H1 (cell line): ENCODE measurements at regions not wholly inside any gene's neighbourhood (a gene's known extent, or its start where the extent isn't known, plus 50 kb on each side); places are given as distances from the start of the nearest gene placed in this dataset.

ENCODE experiments used
- CTCF ChIA-PET: fragments of 300-600 bp; sonication (Branson Sonifier 250); formaldehyde crosslinking; loops from one replicate; lab custom pipeline; 2021; ENCODE audit not compliant: partially characterized antibody; lab: Charles Lee
- POLR2A ChIA-PET: fragments of 300-600 bp; sonication (Branson Sonifier 250); formaldehyde crosslinking; loops from one replicate; lab custom pipeline; 2021; ENCODE audit warnings: inconsistent platforms; ENCODE audit not compliant: partially characterized antibody; lab: Charles Lee
- DNase-seq, 2 experiments: peaks; one replicate each; pipeline versions ENCODE4 v3.0.0 to v3.0.0-alpha.2; 2010 to 2022; ENCODE audit warnings: low spot score in 2 of 2, low read depth in 1 of 2, mixed read lengths in 1 of 2
- FAIRE-seq: peaks from 2 replicates; lab custom pipeline; 2011; peaks lifted over from hg19 to GRCh38; lab: Jason Lieb, UNC
- H2AFZ ChIP-seq: 2 replicates; pipeline ENCODE4 v1.8.1; 2012; ENCODE audit warnings: low read length, inconsistent platforms
- H2AK5ac ChIP-seq: 2 replicates; pipeline ENCODE4 v1.6.1; 2013; ENCODE audit warnings: low read depth, low read length
- H2BK120ac ChIP-seq: replicated peaks from 2 replicates; pipeline ENCODE3; 2013; ENCODE audit warnings: low read depth, low read length, inconsistent platforms
- H2BK12ac ChIP-seq: 2 replicates; pipeline ENCODE4 v1.6.1; 2013; ENCODE audit warnings: low read depth, low read length
- H2BK15ac ChIP-seq: 2 replicates; pipeline ENCODE4 v1.6.1; 2013; ENCODE audit warnings: low read length
- H2BK20ac ChIP-seq: 2 replicates; pipeline ENCODE4 v1.6.1; 2013; ENCODE audit warnings: low read length
- H2BK5ac ChIP-seq: 2 replicates; pipeline ENCODE4 v1.6.1; 2013; ENCODE audit warnings: low read depth, low read length
- H3K14ac ChIP-seq: 2 replicates; pipeline ENCODE4 v1.6.1; 2013; ENCODE audit warnings: inconsistent platforms; ENCODE audit not compliant: insufficient read length
- H3K18ac ChIP-seq: 2 replicates; pipeline ENCODE4 v1.6.1; 2013; ENCODE audit warnings: low read length; ENCODE audit errors: extremely low read depth
- H3K23ac ChIP-seq: 2 replicates; pipeline ENCODE4 v1.6.1; 2013; ENCODE audit warnings: inconsistent platforms; ENCODE audit not compliant: insufficient read length
- H3K23me2 ChIP-seq: 2 replicates; pipeline ENCODE4 v1.6.1; 2013; ENCODE audit warnings: low read depth, low read length
- H3K27ac ChIP-seq: 2 replicates; pipeline ENCODE4 v1.6.1; 2011; ENCODE audit warnings: low read depth, low read length, inconsistent platforms
- H3K27me3 ChIP-seq, 4 experiments: replicated peaks in 1 of 4; 1 replicate in 1 of 4; 2 replicates in 3 of 4; pipeline versions ENCODE4 v1.6.1 to v1.8.1; 2011 to 2013; ENCODE audit warnings: low read length in 3 of 4, mild to moderate bottlenecking in 3 of 4, inconsistent platforms in 2 of 4, mixed read lengths in 2 of 4, moderate library complexity in 1 of 4; ENCODE audit not compliant: control insufficient read depth in 3 of 4, insufficient read depth in 3 of 4; ENCODE audit errors: extremely low read depth in 1 of 4
- H3K36me3 ChIP-seq, 4 experiments: 2 replicates each; pipeline versions ENCODE4 v1.6.1 to v1.8.1; 2011 to 2013; ENCODE audit warnings: mild to moderate bottlenecking in 4 of 4, low read length in 3 of 4, moderate library complexity in 2 of 4, control low read depth in 1 of 4, inconsistent platforms in 1 of 4; ENCODE audit not compliant: insufficient read depth in 4 of 4, control insufficient read depth in 2 of 4
- H3K4ac ChIP-seq: replicated peaks from 2 replicates; pipeline ENCODE3; 2013; ENCODE audit warnings: low read length, low read depth, mixed read lengths, inconsistent platforms; ENCODE audit not compliant: insufficient read length
- H3K4me1 ChIP-seq, 4 experiments: replicated peaks in 1 of 4; 1 replicate in 1 of 4; 2 replicates in 3 of 4; pipeline versions ENCODE4 v1.6.1 to v1.8.1; 2011 to 2013; ENCODE audit warnings: low read length in 3 of 4, inconsistent platforms in 2 of 4, mixed read lengths in 1 of 4; ENCODE audit not compliant: insufficient read depth in 4 of 4, control insufficient read depth in 3 of 4
- H3K4me2 ChIP-seq, 2 experiments: 2 replicates each; pipeline versions ENCODE4 v1.6.1 to v1.8.1; 2011 to 2013; ENCODE audit warnings: low read depth in 2 of 2, low read length in 2 of 2, control low read depth in 1 of 2, inconsistent platforms in 1 of 2, mild to moderate bottlenecking in 1 of 2; ENCODE audit not compliant: insufficient read depth in 1 of 2
- H3K4me3 ChIP-seq, 4 experiments: fragments of 200-600, 300-600 bp in 1 of 4; sonication (generic), shearing (Covaris generic), sonication (Bioruptor Twin) in 1 of 4; 2 replicates each; pipeline versions ENCODE4 v1.5.1 to v1.8.1; 2011 to 2016; ENCODE audit warnings: low read length in 4 of 4, low read depth in 3 of 4, control low read depth in 2 of 4, inconsistent platforms in 2 of 4, mild to moderate bottlenecking in 2 of 4, mixed read lengths in 1 of 4, moderate library complexity in 1 of 4; ENCODE audit not compliant: insufficient read depth in 2 of 4; ENCODE audit errors: extremely low read depth in 1 of 4
- H3K56ac ChIP-seq: replicated peaks from 2 replicates; pipeline ENCODE3; 2013; ENCODE audit warnings: low read depth, mild to moderate bottlenecking, mixed read lengths, low read length, inconsistent platforms; ENCODE audit not compliant: insufficient read length
- H3K79me1 ChIP-seq: 2 replicates; pipeline ENCODE4 v1.6.1; 2013; ENCODE audit warnings: low read depth, low read length, control low read depth
- H3K79me2 ChIP-seq, 2 experiments: 2 replicates each; pipeline versions ENCODE4 v1.6.1 to v1.8.1; 2012 to 2013; ENCODE audit warnings: low read length in 2 of 2, mild to moderate bottlenecking in 2 of 2, inconsistent platforms in 1 of 2; ENCODE audit not compliant: insufficient read depth in 2 of 2, control insufficient read depth in 1 of 2
- H3K9ac ChIP-seq, 4 experiments: replicated peaks in 1 of 4; 1 replicate in 1 of 4; 2 replicates in 3 of 4; pipeline versions ENCODE4 v1.6.1 to v1.8.1; 2011 to 2013; ENCODE audit warnings: low read depth in 3 of 4, low read length in 3 of 4, control low read depth in 2 of 4, mild to moderate bottlenecking in 2 of 4, moderate library complexity in 2 of 4, inconsistent platforms in 1 of 4; ENCODE audit errors: extremely low read depth in 1 of 4
- H3K9me3 ChIP-seq, 2 experiments: 2 replicates each; pipeline versions ENCODE4 v1.6.1 to v1.8.1; 2012 to 2013; ENCODE audit warnings: mild to moderate bottlenecking in 2 of 2, moderate library complexity in 2 of 2, control low read depth in 1 of 2, inconsistent platforms in 1 of 2, low read depth in 1 of 2, low read length in 1 of 2, mixed read lengths in 1 of 2; ENCODE audit not compliant: insufficient read depth in 2 of 2
- H4K20me1 ChIP-seq, 2 experiments: replicated peaks in 1 of 2; 2 replicates each; pipeline versions ENCODE3 to v1.8.1; 2011 to 2013; ENCODE audit warnings: inconsistent platforms in 2 of 2, low read length in 2 of 2, mild to moderate bottlenecking in 1 of 2; ENCODE audit not compliant: insufficient read depth in 2 of 2, control insufficient read depth in 1 of 2
- H4K5ac ChIP-seq: 2 replicates; pipeline ENCODE4 v1.6.1; 2013; ENCODE audit warnings: low read length, low read depth, mixed read lengths, inconsistent platforms; ENCODE audit not compliant: insufficient read length
- H4K8ac ChIP-seq: 2 replicates; pipeline ENCODE4 v1.8.0; 2013; ENCODE audit warnings: mild to moderate bottlenecking, moderate library complexity, low read length, inconsistent platforms; ENCODE audit not compliant: insufficient read depth; ENCODE audit errors: extremely low read depth
- H4K91ac ChIP-seq: replicated peaks from 2 replicates; pipeline ENCODE3; 2013; ENCODE audit warnings: low read length, mixed read lengths, inconsistent platforms; ENCODE audit not compliant: insufficient read length
- BCL11A ChIP-seq, 2 experiments: IDR thresholded peaks; one replicate each; pipeline ENCODE4 v1.6.1; 2011; ENCODE audit warnings: low read depth in 2 of 2, low read length in 2 of 2, mild to moderate bottlenecking in 2 of 2
- CBX8 ChIP-seq: fragments of 300-800, 300-1000 bp; sonication (generic); IDR thresholded peaks from 2 replicates; pipeline ENCODE4 v1.7.1; 2016; ENCODE audit warnings: low read depth, low read length, borderline replicate concordance
- CTBP2 ChIP-seq: IDR thresholded peaks from 2 replicates; pipeline ENCODE4 v1.7.0; 2011; ENCODE audit warnings: borderline replicate concordance, mild to moderate bottlenecking, moderate library complexity, mixed read lengths, low read length; ENCODE audit not compliant: insufficient read depth, insufficient read length
- EP300 ChIP-seq, 2 experiments: IDR thresholded peaks; 1 replicate in 1 of 2; 2 replicates in 1 of 2; pipeline ENCODE4 v1.6.1; 2011 to 2012; ENCODE audit warnings: low read depth in 2 of 2, low read length in 2 of 2, mild to moderate bottlenecking in 2 of 2, borderline replicate concordance in 1 of 2, inconsistent platforms in 1 of 2, moderate library complexity in 1 of 2
- GABPA ChIP-seq: IDR thresholded peaks from 2 replicates; pipeline ENCODE4 v1.6.1; 2011; ENCODE audit warnings: mild to moderate bottlenecking, low read length, moderate library complexity, borderline replicate concordance; ENCODE audit not compliant: insufficient read depth
- HDAC2 ChIP-seq, 2 experiments: fragments of 300-600 bp in 1 of 2; sonication (generic) in 1 of 2; IDR thresholded peaks; 2 replicates each; pipeline ENCODE4 v1.6.1; 2011 to 2012; ENCODE audit warnings: low read depth in 2 of 2, low read length in 2 of 2, mild to moderate bottlenecking in 2 of 2, moderate library complexity in 2 of 2, borderline replicate concordance in 1 of 2, inconsistent platforms in 1 of 2
- PHF8 ChIP-seq: fragments of 200-600 bp; sonication (generic); conservative IDR thresholded peaks from 2 replicates; pipeline ENCODE4 v1.7.1; 2012; ENCODE audit warnings: low read depth, mild to moderate bottlenecking, inconsistent platforms, low read length, moderate library complexity
- RBBP5 ChIP-seq: IDR thresholded peaks from 2 replicates; pipeline ENCODE4 v1.7.1; 2012; ENCODE audit warnings: low read depth, mild to moderate bottlenecking, inconsistent platforms, low read length, moderate library complexity, borderline replicate concordance
- RXRA ChIP-seq: IDR thresholded peaks from 2 replicates; pipeline ENCODE4 v1.6.1; 2011; ENCODE audit warnings: low read depth, mild to moderate bottlenecking, low read length, moderate library complexity; ENCODE audit not compliant: insufficient read depth
- TAF7 ChIP-seq: optimal IDR thresholded peaks from 2 replicates; pipeline ENCODE3; 2011; ENCODE audit warnings: low read depth, mild to moderate bottlenecking, inconsistent platforms, low read length, moderate library complexity, borderline replicate concordance
- TBP ChIP-seq: IDR thresholded peaks from 2 replicates; pipeline ENCODE4 v1.6.1; 2011; ENCODE audit warnings: low read depth, low read length, improper control_type of control experiment
- ZNF274 ChIP-seq: IDR thresholded peaks from 2 replicates; pipeline ENCODE4 v1.7.0; 2012; ENCODE audit warnings: low read length, borderline replicate concordance; ENCODE audit errors: extremely low read depth
- WGBS, 2 experiments: shearing (Covaris generic) in 1 of 2; methylation state at CpG; one replicate each; pipeline versions ENCODE4 v1.1.6 to v1.1.7; 2013 to 2015; ENCODE audit warnings: low lambda C conversion rate in 2 of 2, mixed read lengths in 2 of 2, inconsistent platforms in 1 of 2, low coverage in 1 of 2, missing lambda C conversion rate in 1 of 2; ENCODE audit not compliant: insufficient replicate concordance in 2 of 2, insufficient coverage in 1 of 2, insufficient read length in 1 of 2; ENCODE audit errors: extremely low coverage in 1 of 2, missing lambda C conversion rate in 1 of 2; 5-methylcytosine and 5-hydroxymethylcytosine counted together
- TF ChIP-seq, protein P1 (sequence below): IDR thresholded peaks from 2 replicates; pipeline ENCODE4 v1.6.1; 2012; ENCODE audit warnings: inconsistent platforms

DNA sequence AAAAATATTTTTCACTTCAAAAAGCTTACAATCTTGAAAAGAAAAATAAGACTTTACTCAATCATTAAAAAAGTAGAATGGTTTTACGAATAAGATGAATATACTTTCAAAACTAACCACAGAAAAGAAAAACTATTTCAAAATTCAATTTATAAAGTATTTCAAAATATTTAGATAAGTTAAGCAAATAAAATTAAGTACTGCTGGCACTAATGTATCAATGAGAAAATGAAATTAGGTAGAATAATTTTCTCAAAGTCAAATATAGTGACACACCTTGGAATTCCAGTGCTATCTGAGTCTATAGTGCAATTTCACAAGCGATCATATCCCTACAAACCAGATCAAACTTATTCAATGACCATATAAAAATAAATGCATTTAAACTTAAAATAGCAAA lies 109.8 kb upstream of the SEMA3A start:
- Histone ChIP-seq H3K79me2 (no peaks in the 10 kb centered on the region), H3K27me3 (no peaks in the 10 kb centered on the region), H3K56ac (no peak overlapping the region), H3K9me3 (no peaks in the 10 kb centered on the region), H3K9ac (no peak overlapping the region), H3K18ac (no peak overlapping the region), H2AK5ac (no peak overlapping the region), H2BK15ac (no peak overlapping the region), H3K4ac (no peak overlapping the region), H3K14ac (no peak overlapping the region), H4K20me1 (no peaks in the 10 kb centered on the region), H2BK12ac (no peak overlapping the region), H3K36me3 (no peaks in the 10 kb centered on the region), H4K91ac (no peak overlapping the region), H4K5ac (no peak overlapping the region), H3K79me1 (no peaks in the 10 kb centered on the region), H3K27ac (no peak overlapping the region), H2BK120ac (no peak overlapping the region), H3K23ac (no peak overlapping the region), H3K4me2 (no peak overlapping the region), H3K23me2 (no peaks in the 10 kb centered on the region), H4K8ac (no peak overlapping the region), H2AFZ (no peak overlapping the region), H3K4me3 (no peak overlapping the region), H2BK20ac (no peak overlapping the region), H2BK5ac (no peak overlapping the region), H3K4me1 (no peaks in the 10 kb centered on the region)
- no peak for FAIRE-seq
- ChIA-PET CTCF (no interaction called here), POLR2A (no interaction called here)
- DNase-seq: no peak
- WGBS, 2 experiments: 85% methylated on average over 2 of the region's 2 CpGs; no CpG with 5 or more reads in 1 of the 2 experiments
- TF ChIP-seq ZNF274: no peak
- TF ChIP-seq RBBP5: no peak
- TF ChIP-seq, protein P1, sequence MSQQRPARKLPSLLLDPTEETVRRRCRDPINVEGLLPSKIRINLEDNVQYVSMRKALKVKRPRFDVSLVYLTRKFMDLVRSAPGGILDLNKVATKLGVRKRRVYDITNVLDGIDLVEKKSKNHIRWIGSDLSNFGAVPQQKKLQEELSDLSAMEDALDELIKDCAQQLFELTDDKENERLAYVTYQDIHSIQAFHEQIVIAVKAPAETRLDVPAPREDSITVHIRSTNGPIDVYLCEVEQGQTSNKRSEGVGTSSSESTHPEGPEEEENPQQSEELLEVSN: no peak
- no peak for TF ChIP-seq CTBP2
- TF ChIP-seq EP300 (IDR thresholded peaks at IDR 0.05; ENCODE audit: borderline replicate concordance in 1 of 2, low read depth in 2 of 2, low read length in 2 of 2): no peak
- no peak for TF ChIP-seq HDAC2 (IDR thresholded peaks at IDR 0.05; ENCODE audit: borderline replicate concordance in 1 of 2, low read depth in 2 of 2, low read length in 2 of 2)
- no peak for TF ChIP-seq PHF8
- TF ChIP-seq TAF7: no peak
- TF ChIP-seq TBP: no peak
- no peak for TF ChIP-seq GABPA
- no peak for TF ChIP-seq BCL11A (IDR thresholded peaks at IDR 0.05; ENCODE audit: low read depth in 2 of 2, low read length in 2 of 2)
- TF ChIP-seq CBX8: no peak
- TF ChIP-seq RXRA: no peak
